K562 (cell line): ENCODE measurements at regions not wholly inside any gene's neighbourhood (a gene's known extent, or its start where the extent isn't known, plus 50 kb on each side); places are given as distances from the start of the nearest gene placed in this dataset.

Experiments used
- ATAC-seq: fragments of 200-7000 bp; cut with Tn5 transposase; 3 replicates; pipeline ENCODE4 v1.9.1; 2020; ENCODE audit warnings: moderate library complexity
- BruUV-seq: library from RNA; stranded (reverse); fragments of 400-500 nt; replicated peaks from 2 replicates; lab custom pipeline; 2021; lab: Mats Ljungman, UMichigan
- CTCF ChIA-PET: fragments of 300-600 bp; formaldehyde crosslinking; extraction: SDS; loops from one replicate; lab custom pipeline; 2021; ENCODE audit warnings: low intra/inter-chr PET ratio; lab: Yijun Ruan, JAX
- POLR2A ChIA-PET: fragments of 300-600, 350-650 bp; sonication (Branson Sonifier 250); formaldehyde crosslinking; extraction: SDS; loops from one replicate; lab custom pipeline; 2021; ENCODE audit warnings: antibody characterized with exemption, inconsistent platforms; lab: Yijun Ruan, JAX
- DNase-seq, 4 experiments: peaks; one replicate each; pipeline versions ENCODE4 v3.0.0 to v3.0.0-alpha.2; 2011 to 2018; ENCODE audit warnings: low spot score in 3 of 4, mixed read lengths in 3 of 4; ENCODE audit errors: extremely low read depth in 1 of 4
- FAIRE-seq: peaks from 2 replicates; lab custom pipeline; 2011; peaks lifted over from hg19 to GRCh38; lab: Jason Lieb, UNC
- H2AFZ ChIP-seq: 2 replicates; pipeline ENCODE4 v1.6.0; 2011; ENCODE audit warnings: low read depth, low read length, control low read depth, inconsistent platforms
- H3K27ac ChIP-seq: fragments of 200-600 bp; 3 replicates; pipeline ENCODE4 v1.8.0; 2011; ENCODE audit warnings: low read depth, mild to moderate bottlenecking, control low read depth, inconsistent platforms, low read length, moderate library complexity, mixed read lengths; ENCODE audit errors: extremely low read depth
- H3K27me3 ChIP-seq, 2 experiments: fragments of 300-600 bp in 1 of 2; 2 replicates in 1 of 2; 3 replicates in 1 of 2; pipeline versions ENCODE4 v1.6.0 to v1.8.0; 2011; ENCODE audit warnings: inconsistent platforms in 2 of 2, low read length in 2 of 2, mild to moderate bottlenecking in 1 of 2, mixed read lengths in 1 of 2, moderate library complexity in 1 of 2; ENCODE audit not compliant: control insufficient read depth in 2 of 2, insufficient read depth in 2 of 2
- H3K36me3 ChIP-seq: fragments of 300-600 bp; 3 replicates; pipeline ENCODE4 v1.8.0; 2011; ENCODE audit warnings: mild to moderate bottlenecking, low read length, inconsistent platforms; ENCODE audit not compliant: control insufficient read depth, insufficient read depth
- H3K4me1 ChIP-seq, 2 experiments: fragments of 200-600 bp in 1 of 2; replicated peaks in 1 of 2; 2 replicates in 1 of 2; 3 replicates in 1 of 2; pipeline versions ENCODE4 v1.5.1 to v1.8.0; 2011; ENCODE audit warnings: inconsistent platforms in 2 of 2, low read length in 2 of 2, mild to moderate bottlenecking in 1 of 2, mixed read lengths in 1 of 2, moderate library complexity in 1 of 2; ENCODE audit not compliant: control insufficient read depth in 2 of 2, insufficient read depth in 2 of 2
- H3K4me2 ChIP-seq: 2 replicates; pipeline ENCODE4 v1.6.1; 2011; ENCODE audit warnings: low read length, control low read depth, inconsistent platforms, mixed read lengths; ENCODE audit not compliant: insufficient read depth
- H3K4me3 ChIP-seq: fragments of 200-600 bp; sonication (generic), shearing (Covaris generic); 2 replicates; pipeline ENCODE4 v1.5.1; 2016; ENCODE audit warnings: control low read depth, inconsistent platforms
- H3K79me2 ChIP-seq: fragments of 200-600 bp; 3 replicates; pipeline ENCODE4 v1.8.0; 2011; ENCODE audit warnings: low read length, inconsistent platforms; ENCODE audit not compliant: control insufficient read depth, insufficient read depth
- H3K9ac ChIP-seq, 2 experiments: 2 replicates each; pipeline versions ENCODE4 v1.6.0 to v1.6.1; 2011; ENCODE audit warnings: low read depth in 2 of 2, low read length in 2 of 2, control low read depth in 1 of 2, inconsistent platforms in 1 of 2, mild to moderate bottlenecking in 1 of 2, mixed read lengths in 1 of 2; ENCODE audit not compliant: insufficient read depth in 1 of 2
- H3K9me1 ChIP-seq: one replicate; pipeline ENCODE4 v1.6.0; 2011; ENCODE audit warnings: inconsistent platforms, mild to moderate bottlenecking, low read length, moderate library complexity; ENCODE audit not compliant: control insufficient read depth, insufficient read depth
- H3K9me3 ChIP-seq: replicated peaks from 2 replicates; pipeline ENCODE4 v1.5.1; 2011; ENCODE audit warnings: low read depth, low read length, inconsistent platforms; ENCODE audit not compliant: control insufficient read depth, insufficient read depth
- H4K20me1 ChIP-seq: replicated peaks from 2 replicates; pipeline ENCODE4 v1.6.1; 2011; ENCODE audit warnings: low read length, inconsistent platforms, mixed read lengths; ENCODE audit not compliant: control insufficient read depth, insufficient read depth
- DMBX1 ChIP-seq: fragments of 250-450 bp; sonication (Bioruptor Pico); IDR thresholded peaks from 2 replicates; pipeline ENCODE4 v1.8.0; 2022; ENCODE audit warnings: inconsistent platforms, mild to moderate bottlenecking, moderate library complexity, borderline replicate concordance
- MAFG ChIP-seq: fragments of 450-650 bp; conservative IDR thresholded peaks from 2 replicates; pipeline ENCODE4 v1.6.1; 2016; ENCODE audit warnings: missing genetic modification characterization, missing compliant biosample characterization
- MECOM ChIP-seq: fragments of 250-450 bp; sonication (Bioruptor Pico); IDR thresholded peaks from 2 replicates; pipeline ENCODE4 v1.8.0; 2022; ENCODE audit warnings: inconsistent platforms
- NFE2 ChIP-seq: IDR thresholded peaks from 2 replicates; pipeline ENCODE4 v1.6.1; 2014; ENCODE audit warnings: antibody characterized with exemption, low read depth
- NFXL1 ChIP-seq: fragments of 450-650 bp; formaldehyde crosslinking; IDR thresholded peaks from 2 replicates; pipeline ENCODE4 v1.4.0; 2021; ENCODE audit warnings: mild to moderate bottlenecking
- NFYB ChIP-seq: IDR thresholded peaks from 2 replicates; pipeline ENCODE4 v1.6.1; 2011; ENCODE audit warnings: mild to moderate bottlenecking, moderate library complexity; ENCODE audit not compliant: insufficient read length; ENCODE audit errors: extremely low read depth
- NR2C2 ChIP-seq, 2 experiments: fragments of 200-800 bp in 1 of 2; sonication (Bioruptor generic) in 1 of 2; sonication (generic) in 1 of 2; formaldehyde crosslinking in 1 of 2; IDR thresholded peaks; 2 replicates each; pipeline versions ENCODE4 v1.6.1 to v1.8.0; 2016 to 2022; ENCODE audit warnings: mild to moderate bottlenecking in 1 of 2, missing compliant biosample characterization in 1 of 2, missing genetic modification characterization in 1 of 2, missing genetic modification reagents in 1 of 2
- PHF20 ChIP-seq: fragments of 450-650 bp; IDR thresholded peaks from 2 replicates; pipeline ENCODE4 v1.6.1; 2018; ENCODE audit not compliant: partially characterized antibody
- ZNF24 ChIP-seq: fragments of 450-650 bp; IDR thresholded peaks from 2 replicates; pipeline ENCODE4 v1.6.1; 2016
- ZNF583 ChIP-seq: fragments of 250-450 bp; sonication (Bioruptor Pico); IDR thresholded peaks from 2 replicates; pipeline ENCODE4 v1.4.0; 2020
- WGBS: fragments of 100-300 bp; shearing (Covaris generic); methylation state at CpG from one replicate; pipeline ENCODE4 v1.1.6; 2016; ENCODE audit warnings: low coverage, mixed read lengths; ENCODE audit not compliant: insufficient coverage; ENCODE audit errors: missing lambda C conversion rate; 5-methylcytosine and 5-hydroxymethylcytosine counted together
- in situ Hi-C: fragments of 300-500 bp; cut with MboI; formaldehyde crosslinking; loops from 4 replicates; pipeline ENCODE4 v1.15.0; 2018; ENCODE audit warnings: inconsistent platforms, mixed read lengths
- intact Hi-C: fragments of 100-400 bp; cut with micrococcal nuclease; formaldehyde crosslinking; loops from 2 replicates; pipeline ENCODE4 v1.14.2; 2022

GRCh38 chr7:126368-126767, 66.0 kb upstream of the FAM20C start:
- BruUV-seq, result no TSS peak
- H3K9me3 ChIP-seq, result no peaks in the 10 kb centered on the region
- intact Hi-C loops, result no loop called here
- in situ Hi-C loops, result no loop called here
- POLR2A ChIA-PET, result interaction anchor here (0.5 to 1.2 kb wide), 2 partner anchors 11 to 59 kb away, joined by 3 to 5 read pairs; no protein-coding TSS in a partner anchor
- no peak overlapping the region for H3K27ac ChIP-seq
- H3K4me1 ChIP-seq, result peaks cover 6 to 17% of the 10 kb centered on the region in 2 experiments; a peak in 2 of 5 replicates
- no peak overlapping the region for H3K4me3 ChIP-seq
- TF ChIP-seq NFE2 (peak; percentile 39; the same call in 1 of the 2 replicates), NR2C2 (CRISPR knock-in tag; IDR thresholded peaks at IDR 0.05) (no peak), NR2C2 (tag; IDR thresholded peaks at IDR 0.05) (no peak), MAFG (tag) (peak; percentile 51), NFYB (no peak), ZNF583 (no peak)
- TF ChIP-seq, all 486 proteins: peak for 2
- no peak for ATAC-seq
- H3K79me2 ChIP-seq, result no peaks in the 10 kb centered on the region
- DNase-seq, result no peak
- no peaks in the 10 kb centered on the region for H3K9me1 ChIP-seq
- no peak overlapping the region for H2AFZ ChIP-seq
- peaks cover 10% of the 10 kb centered on the region; the same call in 1 of the 2 replicates for H4K20me1 ChIP-seq
- CTCF ChIA-PET, result no interaction called here
- WGBS, result 1% methylated on average over 3 of the region's 3 CpGs
- H3K4me2 ChIP-seq, result no peak overlapping the region
- H3K27me3 ChIP-seq, result peaks cover 18 to 52% of the 10 kb centered on the region in 2 experiments; a peak in 4 of 5 replicates
- no peak for FAIRE-seq
- no peak overlapping the region for H3K9ac ChIP-seq
- no peaks in the 10 kb centered on the region for H3K36me3 ChIP-seq

- H3K36me3 ChIP-seq, result no peaks in the 10 kb centered on the region
- H2AFZ ChIP-seq, result no peak overlapping the region
- peaks cover under 1% of the 10 kb centered on the region for H3K9me1 ChIP-seq
- no peak overlapping the region for H3K4me3 ChIP-seq
- no peaks in the 10 kb centered on the region for H3K9me3 ChIP-seq
- no peak overlapping the region for H3K27ac ChIP-seq
- peak overlapping the region in 1 of 2 experiments; percentile 57; a peak in 1 of 4 replicates for H3K9ac ChIP-seq
- no peak for TF ChIP-seq PHF20
- TF ChIP-seq ZNF24, result no peak
- TF ChIP-seq MECOM (CRISPR knock-in tag), result no peak
- no peak for TF ChIP-seq NFXL1 (CRISPR knock-in tag)
- TF ChIP-seq DMBX1 (CRISPR knock-in tag), result no peak
- TF ChIP-seq, all 486 proteins: peak for 0
- no TSS peak for BruUV-seq
- Histone ChIP-seq H3K4me2 (no peak overlapping the region), H4K20me1 (peaks cover 7% of the 10 kb centered on the region; the same call in 1 of the 2 replicates), H3K27me3 (peaks cover 17 to 53% of the 10 kb centered on the region in 2 experiments; a peak in 4 of 5 replicates), H3K79me2 (no peaks in the 10 kb centered on the region), H3K4me1 (peaks cover 0 to 16% of the 10 kb centered on the region in 2 experiments; a peak in 1 of 5 replicates)
- intact Hi-C loops, result no loop called here
- no peak for FAIRE-seq
- WGBS, result 2% methylated on average over 14 of the region's 14 CpGs
- in situ Hi-C loops, result no loop called here
- POLR2A ChIA-PET, result interaction anchor here (1.2 kb wide), 1 partner anchor 10 kb away, joined by 5 read pairs; no protein-coding TSS in a partner anchor
- DNase-seq, result no peak
- ATAC-seq, result no peak
- CTCF ChIA-PET, result no interaction called here
Observed at GRCh38 chr7:127064-127598, 65.2 kb upstream of the FAM20C start.
